ENCODE measurements at regions not wholly inside any gene's neighbourhood (a gene's known extent, or its start where the extent isn't known, plus 50 kb on each side); places are given as distances from the start of the nearest gene placed in this dataset.

DNA sequence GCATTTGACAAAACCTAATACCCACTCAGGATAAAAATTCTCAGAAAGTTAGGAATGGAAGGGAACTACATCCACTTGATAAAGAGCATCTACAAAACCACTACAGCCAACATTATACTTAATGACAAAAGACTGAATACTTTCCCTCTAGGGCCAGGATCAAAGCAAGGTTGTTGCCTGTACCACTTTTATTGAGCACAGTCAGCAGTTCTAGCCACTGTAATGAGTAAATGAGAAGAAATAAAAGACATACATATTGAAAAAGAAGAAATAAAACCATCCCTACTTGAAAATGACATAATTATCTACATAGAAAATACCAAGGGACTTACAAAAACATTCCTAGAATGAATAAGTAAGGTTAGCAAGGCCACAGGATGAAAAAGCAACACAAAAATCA, 194.8 kb upstream of the ZNF507 start:
- DNase-seq, result no peak

DNA sequence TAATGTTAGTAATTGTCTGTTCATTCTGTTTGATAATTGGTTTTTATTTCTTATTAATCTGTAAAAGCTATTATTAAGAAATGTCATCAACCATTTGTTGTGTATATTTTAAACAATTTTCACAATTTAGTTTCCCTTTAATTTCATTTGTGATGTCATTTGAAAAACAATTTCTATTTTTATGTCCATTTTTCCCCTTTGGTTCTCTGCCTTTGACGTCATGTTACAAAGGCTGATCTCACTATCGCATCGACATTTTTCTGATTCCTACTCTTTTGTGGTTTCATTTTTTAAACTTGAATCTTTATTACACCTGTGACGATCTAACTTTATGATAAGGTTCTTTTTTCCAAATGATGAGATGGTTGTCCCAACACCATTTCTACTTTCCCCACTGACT, 191.0 kb upstream of the ZNF507 start:
- DNase-seq, result no peak

DNA sequence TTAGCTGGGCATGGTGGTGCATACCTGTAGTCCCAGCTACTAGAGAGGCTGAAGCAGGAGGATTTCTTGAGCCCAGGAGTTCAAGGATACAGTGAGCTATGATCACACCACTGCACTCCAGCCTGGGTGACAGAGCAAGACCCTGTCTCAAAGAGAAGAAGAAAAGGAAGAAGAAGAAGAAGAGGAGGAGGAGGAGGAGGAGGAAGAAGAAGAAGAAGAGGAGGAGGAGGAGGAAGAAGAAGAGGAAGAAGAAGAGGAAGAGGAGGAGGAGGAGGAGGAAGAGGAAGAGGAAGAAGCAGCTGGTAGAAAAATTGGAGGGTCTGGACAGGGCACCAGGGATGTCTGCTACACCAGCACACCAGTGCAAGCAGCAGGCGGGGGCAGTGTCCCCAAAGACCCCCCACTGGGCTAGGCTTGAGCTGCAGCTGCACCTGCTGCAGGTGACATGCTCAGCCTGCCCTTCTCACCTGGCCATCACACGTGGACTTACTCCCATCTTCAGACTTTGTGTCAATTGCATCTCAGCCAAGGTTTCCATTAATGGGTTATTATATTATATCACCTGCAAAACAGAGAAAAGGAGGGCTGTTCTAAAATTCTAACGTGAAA, 180.9 kb upstream of the ZNF507 start:
- DNase-seq, result no peak

DNA sequence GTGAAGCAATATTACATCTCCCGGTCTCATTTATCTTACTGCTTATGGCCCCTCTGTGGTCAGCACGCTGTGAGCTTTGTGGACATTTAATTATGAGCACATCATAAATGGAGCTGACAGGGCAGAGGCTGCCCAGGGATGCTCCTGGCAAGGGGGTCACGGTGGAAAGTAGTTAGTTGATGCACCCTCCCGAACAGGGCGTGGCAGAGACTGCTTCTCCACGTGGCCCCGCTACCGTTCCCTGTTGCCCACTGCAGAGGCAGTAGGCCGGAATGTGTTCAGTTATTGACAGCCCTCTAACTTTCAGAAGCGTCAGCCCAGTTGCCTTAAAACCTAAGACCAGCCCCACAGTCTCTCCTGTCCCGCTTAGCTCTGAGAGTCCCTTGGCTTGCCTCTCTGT, 180.3 kb upstream of the ZNF507 start:
- no peak for DNase-seq

DNA sequence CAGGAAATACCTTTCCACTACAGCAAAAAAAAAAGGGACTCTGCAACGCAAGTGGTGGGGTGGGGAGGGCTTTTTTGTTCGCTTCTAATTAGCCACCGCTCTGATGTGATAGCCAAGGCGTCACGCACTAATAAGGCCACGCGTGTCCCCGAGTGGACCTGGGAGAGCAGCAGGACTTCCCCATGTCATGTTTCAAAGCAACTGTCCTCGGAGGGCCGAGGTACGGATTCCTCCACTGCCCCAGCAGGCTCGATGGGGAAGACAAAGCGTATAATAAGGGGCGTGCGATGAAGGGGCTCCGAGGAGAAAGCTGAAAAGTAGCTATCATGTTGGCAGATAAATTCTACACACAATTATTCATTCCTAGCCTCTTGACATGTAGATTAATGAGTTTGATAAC, 179.7 kb upstream of the ZNF507 start:
- no peak for DNase-seq

DNA sequence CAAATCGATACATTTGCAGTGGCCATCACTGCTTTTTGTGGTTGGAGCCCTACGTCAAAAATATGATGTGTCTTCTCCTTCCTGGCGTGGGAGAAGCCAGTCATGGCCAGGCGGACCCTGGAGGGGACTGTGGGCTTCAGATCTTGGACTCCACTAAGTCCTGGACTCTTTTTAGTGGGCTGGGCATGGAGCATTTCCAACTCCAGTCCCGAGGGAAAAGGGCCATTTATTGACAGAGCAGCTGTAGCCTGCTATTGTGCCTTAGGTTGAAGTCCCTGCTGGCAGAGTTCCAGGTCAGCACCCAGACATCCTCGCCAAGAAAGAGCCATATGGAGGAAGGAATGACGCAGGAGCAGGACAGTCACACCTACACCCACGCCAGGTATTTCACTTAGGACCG, 179.2 kb upstream of the ZNF507 start:
- peak; percentile 1 for DNase-seq

DNA sequence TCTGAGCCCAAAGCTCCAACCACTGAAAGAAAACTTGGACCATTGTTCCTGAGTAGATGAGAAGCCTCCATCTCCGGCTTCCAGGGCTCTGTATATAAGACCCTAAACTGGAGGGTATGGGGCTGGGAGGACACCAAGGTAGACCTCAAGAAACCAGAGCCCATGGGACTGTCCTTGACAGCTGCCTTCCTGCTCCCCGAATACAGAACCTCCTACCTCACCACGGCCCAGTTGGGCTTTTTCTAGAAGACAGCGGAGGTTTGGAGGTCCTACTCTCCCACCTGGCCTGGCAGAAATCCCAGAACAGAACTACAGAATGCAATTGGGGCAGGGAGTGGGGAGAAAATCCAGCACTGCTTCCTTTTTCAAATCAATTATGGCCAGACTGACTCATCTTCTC, 177.3 kb upstream of the ZNF507 start:
- no peak for DNase-seq

DNA sequence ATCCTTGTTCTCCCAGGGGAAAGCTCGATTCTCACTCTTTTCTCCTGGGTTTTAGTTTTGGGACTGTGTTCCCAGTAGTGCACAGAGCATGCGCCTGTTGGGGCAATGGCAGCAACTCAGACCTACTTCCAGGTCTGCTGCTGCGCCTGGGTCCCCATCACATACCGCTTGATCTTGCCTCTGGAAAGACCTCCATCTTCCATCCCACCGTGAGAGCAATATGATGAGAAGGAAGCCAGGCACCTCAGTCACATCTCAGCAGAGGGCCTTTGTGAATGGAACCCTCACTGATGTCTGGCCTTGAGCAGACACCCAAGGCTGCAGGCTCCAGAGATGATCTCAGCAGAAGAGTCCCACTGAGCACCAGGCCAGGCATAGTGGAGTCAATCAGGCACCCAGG, 176.8 kb upstream of the ZNF507 start:
- DNase-seq, result no peak

DNA sequence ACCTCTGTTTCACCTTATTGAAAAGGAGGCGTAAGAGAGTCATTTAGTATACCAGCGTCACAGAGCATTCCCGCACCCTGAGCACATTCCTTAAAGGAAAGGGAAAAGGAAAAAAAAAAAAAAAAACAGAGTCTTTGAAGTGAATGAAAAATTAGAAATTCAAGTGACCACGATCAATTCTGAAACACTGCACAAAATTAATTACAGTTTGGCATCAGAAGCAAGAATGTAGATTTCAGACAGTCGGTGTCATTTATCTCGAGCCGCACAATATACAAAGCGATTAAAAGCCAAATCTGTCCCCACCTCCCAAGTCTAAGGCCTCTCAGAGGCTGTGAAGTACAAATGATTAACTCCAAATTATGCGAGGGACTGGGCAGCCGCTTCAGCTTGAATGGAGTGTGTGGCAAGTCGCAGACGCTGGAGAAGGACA, 173.7 kb upstream of the ZNF507 start:
- DNase-seq, result no peak

DNA sequence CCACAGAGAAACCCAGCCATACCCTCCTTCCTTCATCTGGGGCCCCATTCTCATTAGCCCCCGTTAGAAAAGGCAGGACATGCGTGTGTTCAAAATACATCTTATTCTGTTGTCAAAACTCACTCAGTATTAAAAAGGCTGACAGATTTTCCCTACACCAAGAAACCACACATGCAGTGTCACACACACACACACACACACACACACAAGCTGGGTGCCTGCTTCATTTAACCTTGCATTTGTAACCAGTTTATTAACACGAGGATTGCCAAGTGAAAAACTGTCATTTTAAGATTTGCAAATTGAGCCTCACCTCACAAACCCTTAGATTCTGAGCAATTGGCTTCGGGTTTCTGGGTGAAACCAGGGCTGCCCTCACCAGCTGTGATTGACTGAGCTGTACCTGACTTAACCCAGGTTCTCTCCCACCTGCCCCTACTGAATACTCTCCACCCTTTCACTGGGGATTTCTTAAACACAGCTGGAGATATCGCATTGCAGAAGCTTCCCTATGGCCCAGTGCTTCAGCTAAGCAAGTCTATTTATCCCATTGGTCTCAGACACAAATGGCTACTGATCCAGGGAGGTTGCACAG, 172.7 kb upstream of the ZNF507 start:
- DNase-seq, result no peak

DNA sequence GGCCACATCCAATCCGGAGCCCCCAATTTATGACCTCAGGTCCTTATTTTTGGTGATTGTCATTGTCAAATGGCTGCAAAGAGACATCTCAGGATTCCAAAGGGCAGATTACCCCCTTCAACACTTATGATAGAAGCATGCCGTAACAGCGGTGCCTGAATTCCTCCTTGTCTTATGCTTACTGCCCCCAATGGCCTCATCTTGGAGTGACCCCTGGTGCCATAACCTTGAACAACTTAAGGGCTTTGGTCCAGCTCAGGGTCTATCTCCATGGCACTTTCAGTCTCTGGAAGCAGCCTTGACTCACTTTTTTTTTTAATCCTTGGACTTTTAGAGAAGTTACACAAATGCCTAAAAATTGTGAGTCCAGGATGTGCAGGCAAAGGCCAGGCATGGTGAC, 171.6 kb upstream of the ZNF507 start:
- DNase-seq, result no peak

DNA sequence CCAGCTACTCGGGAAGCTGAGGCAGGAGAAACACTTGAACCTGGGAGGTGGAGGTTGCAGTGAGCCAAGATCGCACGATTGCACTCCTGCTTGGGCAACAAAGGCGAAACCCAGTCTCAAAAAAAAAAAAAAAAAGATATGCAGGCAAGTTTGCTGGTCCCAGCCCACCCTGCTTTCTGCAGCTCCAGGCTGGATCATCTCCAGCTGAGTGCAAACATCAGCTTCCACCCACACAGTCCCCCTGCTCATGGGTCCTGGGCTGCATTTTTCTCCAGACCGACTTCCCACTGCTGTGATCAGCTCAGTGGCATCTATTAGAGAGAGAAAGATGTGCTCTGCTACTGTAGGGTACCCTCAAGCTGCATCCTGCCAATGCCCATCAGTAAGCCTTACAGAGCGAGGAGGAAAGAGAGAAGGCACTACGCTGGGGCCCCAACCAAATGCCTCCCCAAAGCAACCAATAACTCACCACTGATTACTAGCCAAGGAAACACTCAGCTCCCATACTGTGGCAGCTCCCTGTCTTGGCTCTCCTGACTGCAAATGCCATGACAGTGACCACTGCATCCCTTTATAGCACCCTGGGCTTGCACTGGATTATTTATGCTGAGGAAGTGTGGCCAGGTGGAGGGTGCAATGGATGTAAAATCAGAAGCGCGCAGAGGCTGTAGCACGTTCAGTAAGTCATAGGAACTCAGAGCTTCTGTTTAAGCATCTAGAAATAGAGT, 170.9 kb upstream of the ZNF507 start:
- no peak for DNase-seq

DNA sequence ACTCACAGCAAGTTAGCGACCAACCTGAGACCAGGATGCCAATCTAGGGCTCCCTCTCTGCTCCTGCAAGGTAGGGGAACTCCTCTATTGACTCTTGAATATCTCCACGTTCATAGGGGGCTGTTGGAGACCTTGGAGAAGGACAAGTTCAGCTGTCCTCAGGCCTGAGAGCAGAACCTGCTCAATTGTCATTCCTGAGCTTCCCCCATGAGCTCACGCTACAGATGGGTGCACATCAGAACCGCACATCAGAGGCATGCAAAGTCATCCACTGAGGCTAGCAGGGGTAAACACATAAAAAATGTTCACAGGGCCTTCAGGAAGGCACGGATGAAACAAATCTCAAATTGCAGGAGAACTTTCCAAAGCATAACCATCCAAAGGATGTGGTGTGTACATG, 168.8 kb upstream of the ZNF507 start:
- DNase-seq, result no peak

DNA sequence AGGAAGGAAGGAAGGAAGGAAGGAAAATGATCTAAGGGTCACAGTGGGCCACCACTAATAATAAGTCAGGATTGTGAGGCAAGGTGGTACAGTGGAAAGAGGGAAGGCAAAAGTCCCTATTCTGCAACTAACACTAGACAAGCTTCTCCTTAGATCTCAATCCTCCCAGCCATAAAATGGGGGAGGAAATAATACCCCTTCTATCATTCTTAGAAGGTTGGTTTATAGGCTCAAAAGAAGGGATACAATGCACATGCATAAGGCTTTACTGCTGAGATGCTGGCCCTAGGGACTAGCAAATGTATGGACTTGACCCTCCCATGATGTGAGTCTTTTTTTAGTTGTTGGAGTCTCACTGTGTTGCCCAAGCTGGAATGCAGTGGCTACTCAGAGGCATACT, 167.7 kb upstream of the ZNF507 start:
- DNase-seq, result no peak

DNA sequence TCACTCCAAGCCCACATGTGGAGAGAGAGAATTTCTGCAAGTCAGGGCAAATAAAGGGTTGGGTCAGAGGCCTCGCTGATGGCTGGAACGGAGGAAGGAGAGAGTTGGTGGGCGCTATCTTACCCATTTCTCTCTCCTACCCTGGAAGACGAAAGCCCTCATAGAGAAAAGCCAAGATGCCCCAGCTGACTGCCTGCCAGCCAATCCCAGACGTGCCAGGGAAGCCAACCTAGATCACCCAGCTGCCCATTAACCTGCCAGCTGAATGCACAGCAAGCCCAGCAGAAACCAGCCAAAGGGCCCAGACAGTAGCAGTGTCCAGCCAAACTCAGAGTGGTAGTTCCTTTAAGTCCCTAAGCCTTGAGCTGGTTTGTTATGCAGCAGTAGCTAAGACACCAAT, 167.0 kb upstream of the ZNF507 start:
- no peak for DNase-seq

DNA sequence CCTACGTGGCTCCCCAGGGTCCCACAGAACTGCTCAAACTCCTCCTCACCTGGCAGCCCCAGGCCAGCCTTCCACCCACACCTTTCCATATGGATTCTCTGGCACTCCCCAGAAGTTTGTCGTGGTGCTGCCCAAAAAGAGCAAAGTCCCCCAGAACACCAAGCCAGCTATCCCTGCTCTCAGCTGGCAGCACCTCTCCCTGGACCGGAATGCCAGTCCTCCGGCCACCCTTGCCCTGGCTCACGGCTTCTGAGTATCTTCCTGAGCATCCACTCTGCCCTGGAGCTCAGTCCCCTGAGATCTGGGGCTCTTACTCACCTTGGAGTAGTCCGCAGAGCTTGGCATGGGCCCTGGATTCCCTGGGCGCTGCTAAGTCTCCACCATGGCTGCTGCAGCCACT, 166.5 kb upstream of the ZNF507 start:
- no peak for DNase-seq

DNA sequence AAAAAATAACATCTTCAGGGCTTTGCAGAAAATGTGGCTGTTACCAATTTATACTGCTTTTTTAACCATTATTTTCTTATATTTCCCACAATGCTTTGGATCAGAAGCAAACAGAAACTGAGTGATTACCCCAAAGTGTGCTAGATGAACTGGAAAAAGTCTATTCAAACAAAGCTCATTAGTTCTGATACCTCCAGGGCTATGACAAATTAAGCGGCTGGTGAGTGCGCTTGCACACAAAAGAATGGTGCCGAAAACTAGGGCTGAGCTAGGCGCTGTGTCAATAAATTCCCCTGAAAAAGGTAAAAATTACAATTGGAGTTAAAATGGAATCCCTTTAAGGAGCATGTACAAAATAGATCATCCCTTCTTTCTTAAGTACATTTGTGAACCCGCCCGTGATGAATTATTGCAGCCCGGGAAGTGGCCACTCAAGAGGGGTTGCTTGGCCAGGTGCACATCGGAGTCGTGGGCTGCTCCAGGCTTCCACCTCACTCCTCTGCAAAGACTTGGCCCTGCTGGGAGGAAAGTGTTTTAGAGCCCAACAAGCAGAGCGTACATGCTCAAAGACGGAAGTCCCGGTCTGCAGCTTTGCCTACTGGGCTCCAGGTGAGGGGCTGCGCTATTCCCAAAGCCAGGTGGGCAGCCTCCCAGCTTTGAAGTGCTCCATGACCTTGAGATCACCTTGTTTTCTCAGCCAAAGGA, 164.0 kb upstream of the ZNF507 start:
- DNase-seq, result no peak

DNA sequence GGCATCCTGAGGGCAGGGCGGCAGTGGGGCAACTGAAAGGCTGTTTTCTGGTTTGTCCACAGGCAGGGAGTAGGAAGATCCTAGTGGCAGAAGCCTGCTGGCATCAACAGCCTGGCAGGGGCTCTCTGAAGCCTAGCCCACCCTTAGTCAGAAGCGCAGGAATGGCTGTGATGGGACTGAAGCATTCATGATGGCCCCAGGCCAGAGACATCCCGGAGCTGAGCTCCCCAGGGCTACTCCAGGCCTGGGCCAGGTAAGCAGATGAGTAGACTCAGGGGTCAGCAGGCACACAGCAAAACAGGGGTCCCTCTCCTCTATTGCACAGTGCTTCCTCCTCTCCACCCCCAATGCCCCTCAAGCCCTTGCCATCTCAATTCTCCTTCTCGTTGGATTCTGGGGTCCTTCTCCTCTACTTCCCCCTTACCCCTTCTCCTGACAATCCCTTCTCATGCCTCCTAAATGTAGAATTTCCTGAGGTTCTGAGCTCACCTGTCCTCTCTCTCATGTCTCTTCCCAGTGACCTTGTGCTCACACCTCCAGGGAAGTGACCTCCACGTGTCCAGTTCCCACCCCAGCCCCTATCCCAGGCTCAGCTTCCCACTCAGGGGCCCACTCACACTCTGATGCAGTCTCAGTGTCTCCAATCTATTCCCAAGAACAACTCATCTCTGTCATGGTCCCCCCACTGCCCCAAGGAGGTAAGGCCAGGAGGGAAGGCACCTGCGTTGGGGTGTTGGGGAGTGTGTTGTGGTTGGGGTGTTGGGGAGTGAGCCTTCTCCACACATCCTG, 158.7 kb upstream of the ZNF507 start:
- no peak for DNase-seq

DNA sequence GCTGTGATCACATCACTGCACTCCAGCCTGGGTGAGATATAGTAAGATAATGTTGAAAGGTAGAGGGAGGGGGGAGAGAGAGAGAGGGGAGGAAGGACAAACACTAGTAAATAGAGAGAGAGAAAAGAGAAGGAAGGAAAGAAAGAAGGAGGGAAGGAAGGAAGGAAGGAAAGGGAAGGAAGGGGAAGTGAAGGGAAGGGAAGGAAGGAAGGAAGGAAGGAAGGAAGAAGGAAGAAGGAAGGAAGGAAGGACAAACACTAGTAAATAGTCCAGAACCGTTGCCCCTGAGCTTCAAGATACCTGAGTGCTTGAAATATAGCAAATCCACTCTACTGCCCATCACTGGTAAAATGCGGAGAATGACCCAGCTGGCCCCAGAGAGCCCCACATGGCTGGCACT, 156.5 kb upstream of the ZNF507 start:
- DNase-seq, result no peak

DNA sequence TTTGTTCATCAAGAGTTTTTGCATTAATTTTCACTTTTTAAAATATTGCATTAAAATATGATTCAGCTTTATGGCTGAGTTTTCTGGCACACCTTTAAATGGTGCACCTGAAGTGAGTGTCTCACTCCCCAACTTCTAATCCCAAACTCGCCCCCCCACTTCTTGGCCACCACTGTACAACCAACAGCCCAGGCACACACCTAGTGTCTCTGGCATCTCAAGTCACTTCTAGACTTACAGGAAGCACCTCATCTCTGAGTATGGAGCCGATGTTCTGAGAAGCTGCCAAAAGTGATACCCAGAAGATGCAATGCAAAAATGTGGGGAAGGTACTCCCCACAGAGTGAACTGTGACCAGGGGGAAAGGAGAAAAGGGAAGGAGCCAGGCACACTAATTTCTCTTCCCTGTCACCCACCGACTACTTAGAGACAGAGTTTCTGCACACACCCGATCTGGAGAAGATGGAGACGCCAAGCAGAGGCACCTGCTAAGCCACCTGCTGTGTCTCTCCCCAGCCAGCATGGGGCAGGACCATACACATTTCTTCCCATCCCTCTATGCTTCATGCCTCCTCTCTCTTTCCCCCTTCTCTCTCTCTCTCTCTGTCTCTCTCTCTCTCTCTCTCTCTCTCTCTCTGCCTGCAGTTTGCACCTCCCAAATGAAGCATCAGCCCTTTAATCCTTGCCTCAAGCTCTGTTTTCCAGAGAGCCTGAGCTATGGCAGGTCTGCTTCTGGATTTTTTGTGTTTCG, 155.3 kb upstream of the ZNF507 start:
- no peak for DNase-seq

DNA sequence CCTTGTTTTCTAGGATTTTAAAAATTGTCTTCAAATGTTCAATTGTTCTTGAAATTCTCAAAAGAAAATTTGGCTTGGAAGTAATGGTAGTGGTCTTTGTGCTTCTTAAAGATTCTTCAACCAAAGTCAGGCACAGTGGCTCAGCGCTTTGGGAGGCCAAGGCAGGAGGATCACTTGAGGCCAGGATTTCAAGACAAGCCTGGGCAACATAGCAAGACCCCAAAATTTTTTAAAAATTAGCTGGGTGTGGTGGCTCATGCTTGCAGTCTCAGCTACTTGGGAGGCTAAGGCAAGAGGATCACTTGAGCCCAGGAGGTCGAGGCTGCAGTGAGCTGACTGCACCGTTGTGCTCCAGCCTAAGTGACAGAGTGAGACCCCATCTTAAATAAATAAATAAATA, 153.5 kb upstream of the ZNF507 start:
- no peak for DNase-seq

All from DMS153 (cell line).